Keratinocyte (primary cell): ENCODE measurements at regions not wholly inside any gene's neighbourhood (a gene's known extent, or its start where the extent isn't known, plus 50 kb on each side); places are given as distances from the start of the nearest gene placed in this dataset.

Source experiments
- DNase-seq: peaks from one replicate; pipeline ENCODE4 v3.0.0-alpha.2; 2011; ENCODE audit warnings: low read depth, missing footprints, low spot score
- FAIRE-seq: peaks from 2 replicates; lab custom pipeline; 2011; peaks lifted over from hg19 to GRCh38; lab: Jason Lieb, UNC
- H2AFZ ChIP-seq: 2 replicates; pipeline ENCODE4 v1.6.0; 2012; ENCODE audit warnings: low read length, control low read depth, inconsistent platforms; ENCODE audit not compliant: control insufficient read depth
- H3K27ac ChIP-seq: 2 replicates; pipeline ENCODE4 v1.5.1; 2011; ENCODE audit warnings: low read length; ENCODE audit not compliant: control insufficient read depth, insufficient read depth
- H3K27me3 ChIP-seq: 3 replicates; pipeline ENCODE4 v1.6.0; 2011; ENCODE audit warnings: low read length; ENCODE audit not compliant: control insufficient read depth, insufficient read depth; ENCODE audit errors: extremely low read depth
- H3K36me3 ChIP-seq, 2 experiments: 2 replicates in 1 of 2; 3 replicates in 1 of 2; pipeline ENCODE4 v1.5.1; 2011; ENCODE audit warnings: low read length in 2 of 2, mild to moderate bottlenecking in 1 of 2; ENCODE audit not compliant: control insufficient read depth in 2 of 2, insufficient read depth in 2 of 2; ENCODE audit errors: extremely low read depth in 1 of 2
- H3K4me1 ChIP-seq: 3 replicates; pipeline ENCODE4 v1.5.1; 2011; ENCODE audit warnings: low read length; ENCODE audit not compliant: control insufficient read depth, insufficient read depth; ENCODE audit errors: extremely low read depth
- H3K4me2 ChIP-seq: 3 replicates; pipeline ENCODE4 v1.6.0; 2011; ENCODE audit warnings: low read depth, low read length; ENCODE audit not compliant: control insufficient read depth, insufficient read depth; ENCODE audit errors: extremely low read depth
- H3K4me3 ChIP-seq, 3 experiments: fragments of 200-600 bp in 1 of 3; sonication (generic) in 1 of 3; 2 replicates in 2 of 3; 3 replicates in 1 of 3; pipeline ENCODE4 v1.5.1; 2011 to 2016; ENCODE audit warnings: low read length in 3 of 3, mild to moderate bottlenecking in 3 of 3, control low read depth in 2 of 3, inconsistent platforms in 1 of 3, low read depth in 1 of 3, mixed read lengths in 1 of 3, mixed run types in 1 of 3, moderate library complexity in 1 of 3; ENCODE audit not compliant: control insufficient read depth in 2 of 3, insufficient read depth in 2 of 3; ENCODE audit errors: extremely low read depth in 1 of 3
- H3K79me2 ChIP-seq: 2 replicates; pipeline ENCODE4 v1.6.0; 2012; ENCODE audit warnings: low read length; ENCODE audit not compliant: control insufficient read depth, insufficient read depth
- H3K9ac ChIP-seq: 3 replicates; pipeline ENCODE4 v1.6.0; 2011; ENCODE audit warnings: low read length; ENCODE audit not compliant: control insufficient read depth, insufficient read depth; ENCODE audit errors: extremely low read depth
- H3K9me1 ChIP-seq: 3 replicates; pipeline ENCODE4 v1.6.0; 2011; ENCODE audit warnings: low read length; ENCODE audit not compliant: control insufficient read depth, insufficient read depth; ENCODE audit errors: extremely low read depth
- H3K9me3 ChIP-seq: 2 replicates; pipeline ENCODE4 v1.5.1; 2012; ENCODE audit warnings: low read depth, low read length; ENCODE audit not compliant: control insufficient read depth
- H4K20me1 ChIP-seq: 3 replicates; pipeline ENCODE4 v1.6.0; 2011; ENCODE audit warnings: low read length; ENCODE audit not compliant: control insufficient read depth, insufficient read depth; ENCODE audit errors: extremely low read depth
- EZH2 ChIP-seq: IDR thresholded peaks from one replicate; pipeline ENCODE4 v1.6.1; 2012; ENCODE audit warnings: inconsistent platforms, mild to moderate bottlenecking, low read length, moderate library complexity
- dilution Hi-C: fragments of 300-500 bp; cut with MboI; formaldehyde crosslinking; loops from one replicate; pipeline ENCODE4 v1.7.0; 2020; ENCODE audit warnings: low sequenced_read_pairs; ENCODE audit not compliant: extremely low pct_ligation_motif_present
- TF ChIP-seq, protein P1 (sequence below), 3 experiments: IDR thresholded peaks in 1 of 3; conservative IDR thresholded peaks in 1 of 3; optimal IDR thresholded peaks in 1 of 3; 2 replicates in 2 of 3; 3 replicates in 1 of 3; pipeline versions ENCODE3 to v1.5.1; 2011; ENCODE audit warnings: low read length in 3 of 3, mild to moderate bottlenecking in 3 of 3, moderate library complexity in 2 of 3, control low read depth in 1 of 3, inconsistent platforms in 1 of 3; ENCODE audit not compliant: insufficient read depth in 2 of 3; ENCODE audit errors: extremely low read depth in 1 of 3

DNA sequence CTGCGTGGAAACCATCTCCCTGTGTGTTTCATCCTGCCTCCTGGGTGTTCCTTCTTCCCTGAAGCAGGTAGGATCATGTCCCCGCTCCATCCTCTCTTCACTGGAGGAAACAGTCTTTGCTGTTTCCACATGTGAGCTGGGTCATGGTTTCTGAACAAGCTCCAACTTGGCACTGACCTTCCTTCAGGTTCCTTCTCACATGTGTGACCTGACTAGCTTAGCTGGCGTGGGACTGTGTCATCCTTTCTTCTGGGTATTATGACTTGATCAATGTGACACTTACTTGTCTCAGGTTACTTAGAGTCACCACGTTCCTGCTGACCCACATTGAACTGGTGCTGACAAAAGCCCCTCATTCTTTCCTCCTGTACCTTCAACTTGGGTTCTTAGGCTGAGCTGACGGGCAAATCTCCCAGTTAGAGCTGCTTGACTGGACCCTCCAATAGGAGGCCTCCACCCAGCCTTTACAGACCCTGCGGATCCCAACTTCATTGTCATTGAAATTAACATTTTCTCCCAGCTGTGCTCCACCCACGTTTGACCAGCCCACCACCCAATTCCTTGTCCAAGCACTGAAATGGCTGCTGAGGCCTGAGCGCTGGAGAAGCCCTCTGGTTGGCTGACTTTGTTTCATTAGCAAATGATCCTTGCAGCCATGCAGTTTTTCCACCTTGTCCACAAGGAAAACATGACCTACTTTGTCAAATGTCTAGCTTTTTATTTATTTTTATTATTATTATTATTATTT lies 128.1 kb downstream of the DDX1 start:
- no peak for DNase-seq
- H2AFZ ChIP-seq, result no peak overlapping the region
- H3K4me1 ChIP-seq, result no peaks in the 10 kb centered on the region
- no peak overlapping the region for H3K27ac ChIP-seq
- no peaks in the 10 kb centered on the region for H3K79me2 ChIP-seq
- H3K9me1 ChIP-seq, result no peaks in the 10 kb centered on the region
- H3K9me3 ChIP-seq, result peaks cover 2% of the 10 kb centered on the region
- dilution Hi-C loops, result no loop called here
- H3K9ac ChIP-seq, result no peak overlapping the region
- no peak overlapping the region for H3K4me3 ChIP-seq
- TF ChIP-seq, protein P1, sequence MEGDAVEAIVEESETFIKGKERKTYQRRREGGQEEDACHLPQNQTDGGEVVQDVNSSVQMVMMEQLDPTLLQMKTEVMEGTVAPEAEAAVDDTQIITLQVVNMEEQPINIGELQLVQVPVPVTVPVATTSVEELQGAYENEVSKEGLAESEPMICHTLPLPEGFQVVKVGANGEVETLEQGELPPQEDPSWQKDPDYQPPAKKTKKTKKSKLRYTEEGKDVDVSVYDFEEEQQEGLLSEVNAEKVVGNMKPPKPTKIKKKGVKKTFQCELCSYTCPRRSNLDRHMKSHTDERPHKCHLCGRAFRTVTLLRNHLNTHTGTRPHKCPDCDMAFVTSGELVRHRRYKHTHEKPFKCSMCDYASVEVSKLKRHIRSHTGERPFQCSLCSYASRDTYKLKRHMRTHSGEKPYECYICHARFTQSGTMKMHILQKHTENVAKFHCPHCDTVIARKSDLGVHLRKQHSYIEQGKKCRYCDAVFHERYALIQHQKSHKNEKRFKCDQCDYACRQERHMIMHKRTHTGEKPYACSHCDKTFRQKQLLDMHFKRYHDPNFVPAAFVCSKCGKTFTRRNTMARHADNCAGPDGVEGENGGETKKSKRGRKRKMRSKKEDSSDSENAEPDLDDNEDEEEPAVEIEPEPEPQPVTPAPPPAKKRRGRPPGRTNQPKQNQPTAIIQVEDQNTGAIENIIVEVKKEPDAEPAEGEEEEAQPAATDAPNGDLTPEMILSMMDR (optimal IDR thresholded peaks at IDR 0.05 in 1 of 3, IDR thresholded peaks at IDR 0.05 in 1 of 3, conservative IDR thresholded peaks at IDR 0.05 in 1 of 3; ENCODE audit: extremely low read depth in 1 of 3, insufficient read depth in 2 of 3, low read length in 3 of 3), result no peak
- no peak for TF ChIP-seq EZH2
- FAIRE-seq, result no peak
- H3K4me2 ChIP-seq, result no peak overlapping the region
- H3K36me3 ChIP-seq, result no peaks in the 10 kb centered on the region
- peaks cover 5% of the 10 kb centered on the region for H3K27me3 ChIP-seq
- H4K20me1 ChIP-seq, result no peaks in the 10 kb centered on the region

DNA sequence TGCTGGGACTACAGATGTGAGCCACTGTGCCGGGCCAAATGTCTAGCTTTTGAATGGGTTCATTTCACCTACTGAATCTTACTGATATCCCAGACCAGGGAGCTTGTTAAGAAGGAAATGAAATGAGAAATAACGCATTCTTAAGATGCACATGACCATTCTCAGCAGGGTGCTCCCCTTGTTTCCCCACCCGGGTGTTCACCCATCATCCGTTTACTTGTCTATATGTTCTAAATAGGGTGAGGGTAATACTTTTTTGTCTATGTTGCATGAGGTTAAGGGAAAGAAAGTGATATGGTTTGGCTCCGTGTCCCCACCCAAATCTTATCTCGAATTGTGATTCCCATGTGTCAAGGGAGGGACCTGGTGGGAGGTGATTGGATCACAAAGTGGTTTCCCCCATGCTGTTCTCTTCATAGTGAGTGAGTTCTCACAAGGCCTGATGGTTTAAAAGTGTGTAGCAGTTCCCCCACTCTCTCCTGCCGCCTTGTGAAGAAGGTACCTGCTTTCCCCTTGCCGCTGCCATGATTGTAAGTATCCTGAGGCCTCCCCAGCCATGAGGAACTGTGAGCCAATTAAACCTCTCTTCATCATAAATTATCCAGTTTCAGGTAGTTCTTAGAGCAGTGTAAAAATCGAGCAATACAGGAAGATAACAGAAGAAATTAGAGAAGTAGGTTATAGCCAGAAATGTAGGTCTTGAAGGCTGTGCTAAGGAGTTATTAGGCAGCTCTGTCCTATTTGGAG lies 129.1 kb downstream of the DDX1 start:
- DNase-seq (no peak), FAIRE-seq (no peak)
- Histone ChIP-seq H3K9me3 (no peaks in the 10 kb centered on the region), H3K9ac (no peak overlapping the region), H3K27ac (no peak overlapping the region), H2AFZ (no peak overlapping the region), H4K20me1 (no peaks in the 10 kb centered on the region), H3K9me1 (no peaks in the 10 kb centered on the region), H3K4me3 (no peak overlapping the region), H3K4me2 (no peak overlapping the region), H3K79me2 (no peaks in the 10 kb centered on the region), H3K27me3 (peaks cover 10% of the 10 kb centered on the region), H3K4me1 (no peaks in the 10 kb centered on the region), H3K36me3 (no peaks in the 10 kb centered on the region)
- dilution Hi-C loops, result no loop called here
- TF ChIP-seq, protein P1 (optimal IDR thresholded peaks at IDR 0.05 in 1 of 3, IDR thresholded peaks at IDR 0.05 in 1 of 3, conservative IDR thresholded peaks at IDR 0.05 in 1 of 3; ENCODE audit: extremely low read depth in 1 of 3, insufficient read depth in 2 of 3, low read length in 3 of 3), result no peak
- no peak for TF ChIP-seq EZH2
